ENCODE measurements at regions not wholly inside any gene's neighbourhood (a gene's known extent, or its start where the extent isn't known, plus 50 kb on each side); places are given as distances from the start of the nearest gene placed in this dataset.
"Not testable (repeated sequence)": the region's sequence is repeated elsewhere in the genome, so short reads cannot be mapped to it uniquely, and the experiment has no call there.

DNA sequence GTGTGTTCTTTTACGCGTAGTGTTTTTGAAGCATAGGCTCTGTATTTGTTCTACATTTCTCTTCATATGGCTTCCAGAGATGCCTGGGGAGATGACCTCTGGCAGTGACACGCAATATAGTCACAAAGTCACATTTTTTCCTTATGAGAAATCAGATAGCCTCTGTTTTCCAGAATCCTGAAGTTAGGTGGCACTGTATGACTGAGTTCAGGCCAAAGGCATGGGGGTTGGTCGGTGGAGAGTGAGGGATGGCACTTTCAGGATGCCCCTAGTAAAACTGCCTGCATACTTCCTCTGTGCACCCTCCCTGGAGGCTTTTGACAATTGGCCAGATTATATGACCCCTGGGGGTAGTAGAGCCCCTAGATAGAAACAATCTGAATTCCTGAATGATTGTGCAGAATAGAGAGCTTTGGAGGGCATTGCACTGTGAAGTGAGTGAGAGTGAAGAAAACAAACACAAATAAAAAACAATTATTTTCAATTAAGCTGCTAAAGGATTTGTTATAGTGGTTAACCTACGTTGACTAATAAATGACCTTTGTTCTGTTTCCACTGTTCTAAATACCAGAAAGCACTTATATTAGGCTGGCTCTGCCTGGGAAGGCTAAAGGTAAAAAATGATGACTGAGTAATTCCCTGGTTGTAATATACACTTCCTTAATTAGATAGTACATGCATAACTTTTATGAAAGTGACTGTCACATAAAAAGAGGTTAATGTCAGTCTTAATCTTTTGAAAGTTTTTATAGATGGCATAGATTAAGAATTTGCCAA lies 1660.8 kb downstream of the PLA2G4A start:
- no peak for DNase-seq (ENCODE audit: low read depth in 2 of 3, low spot score in 1 of 3)

DNA sequence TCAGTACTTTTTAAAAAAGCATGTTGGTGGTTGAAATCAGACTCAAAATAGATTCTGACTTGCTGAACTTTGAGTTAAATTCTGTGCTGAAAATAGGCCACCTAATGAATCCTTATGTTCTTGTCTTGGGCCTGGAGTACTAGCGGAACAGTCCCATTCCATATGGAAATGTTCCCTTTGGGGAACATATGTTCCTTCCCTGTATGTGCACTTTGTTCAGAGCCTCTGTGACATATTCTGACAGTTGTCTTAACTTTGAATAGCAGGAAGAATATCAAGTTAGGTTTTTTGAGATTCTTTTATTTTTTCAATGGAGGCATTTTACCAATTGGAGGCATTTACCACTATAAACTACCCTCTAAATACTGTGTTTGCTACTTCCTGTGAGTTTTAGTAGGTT lies 1667.8 kb downstream of the PLA2G4A start:
- no peak for DNase-seq (ENCODE audit: low read depth in 2 of 3, low spot score in 1 of 3)

DNA sequence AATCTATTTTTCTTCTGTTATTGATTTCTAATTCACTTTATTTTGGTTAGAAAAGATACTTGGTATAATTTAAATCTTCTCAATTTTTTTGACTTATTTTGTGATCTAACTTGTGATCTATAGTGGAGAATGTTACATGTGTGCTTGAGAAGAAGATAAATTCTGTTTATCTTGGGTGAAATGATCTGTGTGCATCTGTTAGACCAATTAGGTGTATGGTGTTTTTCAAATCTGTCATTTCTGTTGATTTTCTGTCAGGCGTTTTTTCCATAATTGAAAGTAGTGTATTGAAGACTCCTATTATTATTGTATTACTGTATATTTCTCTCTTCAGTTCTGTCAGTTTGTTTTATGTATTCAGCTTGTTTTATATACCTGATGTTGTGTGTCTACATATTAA lies 1668.3 kb downstream of the PLA2G4A start:
- no peak for DNase-seq (ENCODE audit: low read depth in 2 of 3, low spot score in 1 of 3)

DNA sequence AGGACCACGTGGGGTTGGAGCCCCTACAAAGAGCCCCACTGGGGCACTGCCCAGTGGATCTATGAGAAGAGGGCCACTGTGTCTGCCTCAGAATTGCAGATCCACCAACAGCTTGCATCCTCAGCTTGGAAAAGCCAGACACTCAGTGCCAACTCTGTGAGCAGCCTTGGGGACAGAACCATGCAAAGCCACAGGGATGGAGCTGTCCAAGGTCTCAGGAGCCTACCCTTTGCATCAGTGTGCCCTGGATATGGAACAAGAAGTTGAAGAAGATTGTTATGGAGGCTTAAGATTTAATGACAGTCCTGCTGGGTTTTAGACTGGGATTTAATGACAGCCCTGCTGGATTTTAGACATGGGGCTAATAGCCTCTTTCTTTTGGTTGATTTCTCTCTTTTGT lies 1670.9 kb downstream of the PLA2G4A start:
- no peak for DNase-seq (ENCODE audit: low read depth in 2 of 3, low spot score in 1 of 3)

DNA sequence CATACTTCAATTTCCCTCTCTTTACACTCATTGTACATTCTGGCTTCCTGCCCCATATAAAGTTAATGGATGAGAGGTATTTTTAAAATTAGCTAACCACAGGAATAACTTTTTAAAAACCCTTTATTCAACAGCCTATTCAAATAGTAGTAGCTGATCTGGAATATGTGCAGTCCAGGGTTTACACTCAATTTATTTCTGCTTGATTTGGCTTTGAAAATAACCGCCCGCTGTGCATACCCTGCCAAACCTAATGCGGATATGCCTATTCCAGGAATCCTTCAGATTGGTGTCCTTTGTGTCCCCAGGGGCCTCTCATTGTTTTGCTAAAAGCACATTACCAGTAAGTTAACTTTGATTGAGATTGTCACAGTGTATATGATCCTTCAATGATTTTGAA lies 1686.2 kb downstream of the PLA2G4A start:
- DNase-seq (ENCODE audit: low read depth in 2 of 3, low spot score in 1 of 3): no peak

DNA sequence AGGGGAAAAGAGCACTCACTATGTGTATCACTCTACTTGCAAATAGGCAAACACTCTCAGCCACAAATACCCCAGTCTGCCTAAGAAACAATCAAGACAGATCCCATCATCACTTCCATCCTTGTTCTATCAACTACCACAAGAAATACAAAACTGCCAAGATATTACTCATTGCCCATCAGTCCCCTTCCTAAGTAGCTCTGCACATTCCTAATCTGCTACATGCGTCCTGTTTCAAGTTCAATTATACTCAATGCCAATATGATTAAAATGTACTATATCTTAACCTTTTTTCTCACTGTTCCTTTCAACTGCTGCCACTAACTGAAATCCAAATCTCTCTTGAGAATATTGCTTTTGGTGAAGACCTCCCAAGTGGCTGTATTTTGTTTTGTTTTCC lies 1688.4 kb downstream of the PLA2G4A start:
- DNase-seq (ENCODE audit: low read depth in 2 of 3, low spot score in 1 of 3): no peak

DNA sequence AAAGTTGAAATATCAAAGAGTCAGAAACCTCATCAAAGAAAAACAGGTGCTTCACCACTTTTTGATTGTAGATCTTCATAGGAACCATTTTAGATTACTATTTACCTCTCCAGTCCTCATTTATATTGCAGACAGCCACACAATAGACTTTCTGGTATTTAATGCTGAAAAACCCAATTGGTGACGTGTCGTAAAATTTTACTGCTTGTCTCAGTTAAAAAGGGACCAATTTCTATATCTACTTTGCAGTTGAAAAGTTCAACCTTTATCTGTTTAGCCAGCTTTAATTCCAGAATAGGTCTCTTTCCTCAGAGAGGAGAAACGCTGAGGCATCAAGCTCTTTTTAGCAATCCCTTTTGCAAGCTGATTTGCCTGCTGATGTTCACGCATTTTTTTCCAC lies 1722.4 kb downstream of the PLA2G4A start:
- no peak for DNase-seq (ENCODE audit: low read depth in 2 of 3, low spot score in 1 of 3)

DNA sequence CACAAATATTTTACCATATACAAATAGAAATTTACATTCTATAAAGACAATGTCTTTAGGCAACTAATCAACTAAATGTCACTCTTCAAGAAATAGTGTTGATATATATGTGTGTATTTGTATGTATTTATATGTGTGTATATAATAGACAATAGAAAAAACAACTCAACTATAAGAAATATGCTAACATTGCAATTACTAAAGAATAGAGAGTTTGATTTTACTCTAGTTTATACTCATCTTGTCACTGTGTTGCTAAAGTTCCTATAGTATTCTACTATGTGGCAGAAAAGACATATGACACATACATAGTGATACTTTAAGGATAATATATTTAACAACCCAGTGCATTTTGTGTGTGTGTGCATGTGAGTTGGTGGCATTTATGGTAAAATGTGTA lies 1728.3 kb downstream of the PLA2G4A start:
- no peak for DNase-seq (ENCODE audit: low read depth in 2 of 3, low spot score in 1 of 3)

DNA sequence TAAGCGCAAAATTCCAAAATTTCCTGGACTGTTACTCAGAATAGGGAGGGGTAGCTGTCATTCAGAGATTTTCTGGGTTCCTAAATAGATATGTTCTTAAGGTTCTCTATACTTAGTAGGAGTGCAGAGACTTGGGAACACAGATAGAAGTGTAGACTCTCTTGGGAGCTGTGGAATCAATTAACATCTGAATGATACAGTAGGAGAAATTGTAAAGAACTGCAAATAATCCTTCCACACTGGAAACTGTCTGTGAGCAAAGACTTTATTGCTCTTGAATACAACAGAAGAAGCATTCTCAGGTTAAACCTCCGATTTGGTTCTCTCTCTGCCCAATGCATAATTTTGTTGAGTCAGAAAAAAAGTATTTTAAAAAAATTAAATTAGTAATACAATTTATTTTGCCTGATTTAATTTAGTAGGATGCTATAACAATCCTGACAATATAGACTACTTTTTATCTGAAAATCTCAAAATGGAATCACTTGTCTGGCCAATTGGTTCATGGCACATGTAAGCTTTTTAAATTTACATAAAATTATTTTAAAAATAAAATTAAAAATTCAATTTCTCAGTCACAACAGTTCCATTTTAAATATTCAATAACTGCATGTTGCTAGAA lies 1754.3 kb downstream of the PLA2G4A start:
- DNase-seq (ENCODE audit: low read depth in 2 of 3, low spot score in 1 of 3): no peak

DNA sequence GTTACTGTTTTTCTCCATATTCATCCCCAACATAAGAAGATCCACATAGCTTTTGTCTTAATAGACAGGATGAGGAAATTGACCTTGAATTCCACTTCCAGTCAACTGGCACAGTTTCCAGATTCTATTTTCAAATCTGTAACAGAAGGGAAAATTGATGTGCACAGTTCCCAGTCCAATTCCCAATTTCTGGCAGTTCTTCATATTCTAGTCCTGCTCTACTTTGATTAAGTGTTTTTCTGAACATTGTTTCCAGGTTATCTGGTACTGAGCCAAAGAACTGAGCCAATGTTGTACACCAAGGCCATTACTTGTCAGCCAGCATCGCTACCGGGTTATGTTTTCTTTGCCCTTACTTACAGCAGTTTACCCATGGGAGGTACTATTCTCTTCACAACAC lies 1755.4 kb downstream of the PLA2G4A start:
- no peak for DNase-seq (ENCODE audit: low read depth in 2 of 3, low spot score in 1 of 3)

DNA sequence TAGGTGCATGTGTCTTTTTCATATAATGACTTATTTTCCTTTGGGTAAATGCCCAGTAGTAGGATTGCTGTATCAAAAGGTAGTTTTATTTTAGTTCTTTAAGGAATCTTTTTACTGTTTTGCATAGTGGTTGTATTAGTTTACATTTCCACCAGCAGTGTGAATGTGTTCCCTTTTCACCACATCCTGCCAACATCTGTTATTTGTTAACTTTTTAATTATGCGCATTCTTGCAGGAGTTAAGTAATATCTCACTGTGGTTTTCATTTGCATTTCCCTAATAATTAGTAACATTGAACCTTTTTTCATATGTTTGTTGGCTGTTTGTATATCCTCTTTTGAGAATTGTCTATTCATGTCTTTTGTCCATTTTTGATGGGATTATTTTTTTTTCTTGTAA lies 1761.9 kb downstream of the PLA2G4A start:
- DNase-seq (ENCODE audit: low read depth in 2 of 3, low spot score in 1 of 3): no peak

DNA sequence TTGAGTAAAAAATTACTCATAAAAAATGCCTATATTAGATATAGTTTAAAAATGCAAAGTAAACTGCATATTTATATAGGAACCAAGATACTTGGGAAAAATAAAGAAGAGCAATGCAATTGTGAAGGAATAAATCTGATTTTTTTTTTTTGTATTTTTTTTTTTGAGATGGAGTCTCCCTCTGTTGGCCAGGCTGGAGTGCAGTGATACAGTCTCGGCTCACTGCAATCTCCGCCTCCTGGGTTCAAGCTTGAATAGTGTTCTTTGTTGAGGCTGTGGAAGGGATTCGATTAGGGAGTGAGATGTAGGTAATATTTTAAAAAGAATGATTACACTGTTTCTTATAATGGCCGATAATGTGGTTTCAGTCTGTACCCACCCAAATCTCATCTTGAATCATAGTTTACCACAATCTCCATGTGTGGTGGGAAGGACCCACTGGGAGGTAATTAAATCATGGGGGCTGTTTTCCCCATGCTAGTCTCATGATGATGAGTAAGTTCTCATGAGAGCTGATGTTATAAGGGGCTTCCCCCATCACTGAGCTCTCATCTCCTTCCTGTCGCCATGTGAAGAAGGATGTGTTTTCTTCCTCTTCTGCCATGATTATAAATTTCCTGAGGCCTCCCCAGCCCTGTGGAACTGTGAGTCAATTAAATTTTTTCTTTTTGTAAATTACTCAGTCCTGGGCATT lies 1765.9 kb downstream of the PLA2G4A start:
- DNase-seq (ENCODE audit: low read depth in 2 of 3, low spot score in 1 of 3): no peak

DNA sequence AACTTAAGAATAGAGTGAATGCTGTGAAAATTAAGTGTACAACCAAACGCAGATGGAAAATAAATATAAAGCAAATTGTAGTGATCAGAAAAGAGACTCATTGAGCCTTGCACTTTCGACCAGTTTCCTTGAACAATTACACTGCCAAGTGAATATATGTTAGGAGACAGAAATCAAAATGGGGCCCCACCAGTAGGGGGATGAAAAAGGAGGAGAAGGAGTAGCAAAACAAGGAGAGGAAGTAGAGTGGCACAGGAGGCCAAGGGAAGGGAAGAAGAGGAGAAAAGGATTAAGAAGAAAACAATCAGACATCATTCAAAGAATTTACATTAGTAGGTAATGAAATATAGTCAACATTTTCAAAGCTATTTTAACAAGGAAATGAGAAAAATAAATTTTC lies 1770.6 kb downstream of the PLA2G4A start:
- DNase-seq (ENCODE audit: low read depth in 2 of 3, low spot score in 1 of 3): no peak

DNA sequence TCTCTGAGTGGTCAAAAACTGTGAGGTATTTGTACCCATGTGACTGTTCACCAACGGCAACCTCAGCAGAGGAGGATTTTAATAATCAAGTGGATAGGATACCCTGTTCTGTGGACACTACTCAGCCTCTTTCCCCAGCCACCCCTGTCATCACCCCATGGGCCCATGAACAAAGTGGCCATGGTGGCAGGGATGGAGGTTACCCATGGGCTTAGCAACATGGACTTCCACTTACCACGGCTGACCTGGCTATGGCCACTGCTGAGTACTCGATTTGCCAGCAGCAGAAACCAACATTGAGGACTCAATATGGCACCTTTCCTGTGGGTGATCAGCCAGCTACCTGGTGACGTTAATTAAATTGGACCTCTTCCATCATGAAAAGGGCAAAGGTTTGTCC lies 1782.7 kb downstream of the PLA2G4A start:
- DNase-seq (ENCODE audit: low read depth in 2 of 3, low spot score in 1 of 3): no peak

DNA sequence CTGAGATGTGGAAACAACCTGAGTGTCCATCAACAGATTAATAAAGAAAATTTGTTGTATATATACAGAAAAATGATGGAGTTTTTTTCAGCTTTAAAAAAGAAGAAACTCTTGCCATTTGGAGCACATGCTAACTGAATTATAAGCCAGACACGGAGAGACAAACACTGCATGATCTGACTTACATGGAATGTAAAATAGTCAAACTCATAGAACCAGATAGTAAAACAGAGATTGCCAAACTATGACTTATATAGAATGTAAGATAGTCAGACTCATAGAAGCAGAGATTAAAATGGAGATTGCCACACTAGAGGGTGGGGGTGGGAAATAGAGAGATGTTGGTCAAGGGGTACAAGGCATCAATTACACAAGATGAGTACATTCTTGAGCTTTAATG lies 1786.6 kb downstream of the PLA2G4A start:
- no peak for DNase-seq (ENCODE audit: low read depth in 2 of 3, low spot score in 1 of 3)

DNA sequence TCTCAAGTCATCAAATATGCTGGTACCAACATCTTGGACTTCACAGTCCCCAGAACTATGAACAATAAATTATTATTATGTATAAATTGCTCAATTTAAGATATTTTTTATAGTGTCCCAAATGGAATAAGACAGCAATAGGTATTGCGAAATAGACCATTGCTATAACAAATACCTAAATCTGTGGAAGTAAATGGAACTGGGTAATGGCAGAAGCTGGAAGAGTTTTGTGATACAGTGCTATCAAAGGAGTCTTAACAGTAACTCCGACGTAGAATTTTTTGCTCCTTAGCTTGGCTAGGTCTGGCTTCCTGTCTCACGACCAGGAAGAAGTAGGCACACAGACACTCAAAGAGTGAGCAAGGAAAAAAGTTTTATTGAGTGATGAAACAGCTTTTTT lies 1791.5 kb downstream of the PLA2G4A start:
- no peak for DNase-seq (ENCODE audit: low read depth in 2 of 3, low spot score in 1 of 3)

DNA sequence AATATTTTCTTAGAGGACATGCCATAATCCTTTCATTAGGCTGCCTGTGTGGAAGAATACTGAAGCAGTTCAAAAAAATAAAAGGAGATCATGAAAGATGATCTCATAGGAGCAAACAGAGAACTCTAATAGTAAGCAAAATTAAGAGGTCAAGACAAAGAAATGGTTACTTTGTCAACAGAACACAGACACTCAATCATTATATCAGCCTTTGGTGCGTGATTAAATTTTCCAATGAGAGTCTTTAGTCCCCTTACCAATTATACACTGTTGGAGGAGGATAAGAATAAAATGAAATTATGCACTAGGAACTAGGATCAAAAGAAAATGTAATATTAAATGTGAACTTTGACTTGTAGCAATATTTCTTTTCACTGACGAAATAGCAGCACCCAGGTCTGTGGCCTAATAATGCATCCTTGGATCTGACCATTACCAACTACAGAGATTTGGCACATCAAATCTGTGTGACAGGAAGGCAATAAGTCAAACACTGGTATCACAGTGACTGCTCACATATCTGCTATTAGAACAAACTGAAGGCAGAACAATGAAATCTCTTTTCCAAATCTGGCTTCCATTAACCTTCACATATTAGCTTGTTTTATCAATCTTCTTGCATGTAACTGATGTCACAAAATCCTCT lies 1812.9 kb downstream of the PLA2G4A start:
- no peak for DNase-seq (ENCODE audit: low read depth in 2 of 3, low spot score in 1 of 3)

DNA sequence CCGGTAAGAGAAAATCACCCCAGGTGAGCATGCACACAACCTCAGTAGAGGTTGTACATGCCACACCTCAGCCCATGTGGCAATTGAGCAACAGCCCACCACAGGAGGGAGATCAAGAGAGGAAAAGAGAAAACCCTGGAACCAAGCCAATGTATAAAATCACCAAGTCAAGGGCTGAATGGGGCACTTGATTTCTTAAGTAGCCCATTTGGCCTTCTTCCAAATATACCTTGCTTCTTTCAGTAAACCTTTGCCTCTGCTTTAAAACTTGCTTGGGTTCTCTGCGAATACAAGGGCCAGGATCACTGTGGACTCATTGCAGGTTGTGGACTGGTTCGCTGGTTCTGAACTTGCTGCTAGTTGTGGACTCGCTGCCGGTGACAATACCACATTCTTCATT lies 1814.0 kb downstream of the PLA2G4A start:
- DNase-seq (ENCODE audit: low read depth in 2 of 3, low spot score in 1 of 3): no peak

DNA sequence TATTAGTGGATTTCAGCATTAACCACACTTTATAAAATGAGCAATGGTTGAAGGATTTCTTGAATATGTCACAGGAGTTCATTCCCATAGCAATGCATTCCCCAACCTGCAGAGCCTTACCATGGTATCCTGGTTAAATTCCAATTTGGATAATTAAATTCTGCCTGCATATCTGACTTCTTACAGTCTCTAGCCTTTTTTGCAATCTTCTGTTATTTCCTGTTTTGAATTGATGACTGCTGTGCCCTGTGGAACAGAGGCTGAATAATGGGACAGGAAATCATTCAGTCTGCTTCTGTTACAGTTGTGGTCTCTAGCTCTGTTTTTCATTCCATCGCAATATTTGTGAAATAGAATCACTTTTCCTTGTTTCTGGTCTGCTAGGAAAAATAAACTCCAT lies 1823.9 kb downstream of the PLA2G4A start:
- no peak for DNase-seq (ENCODE audit: low read depth in 2 of 3, low spot score in 1 of 3)

DNA sequence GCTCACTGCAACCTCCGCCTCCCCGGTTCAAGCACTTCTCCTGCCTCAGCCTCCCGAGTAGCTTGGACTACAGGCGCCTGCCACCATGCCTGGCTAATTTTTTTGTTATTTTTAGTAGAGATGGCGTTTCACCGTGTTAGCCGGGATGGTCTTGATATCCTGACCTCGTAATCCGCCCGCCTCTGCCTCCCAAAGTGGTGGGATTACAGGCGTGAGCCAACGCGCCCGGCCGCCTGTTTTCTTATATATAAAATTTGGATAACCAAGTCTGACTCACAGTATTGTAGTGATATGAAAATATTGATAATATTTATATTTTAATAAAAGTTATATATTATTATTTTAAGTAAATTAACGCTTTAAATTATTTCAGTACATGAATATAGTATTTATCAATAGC lies 1821.7 kb downstream of the BRINP3 start:
- DNase-seq (ENCODE audit: low read depth in 2 of 3, low spot score in 1 of 3): not testable (repeated sequence)

DNA sequence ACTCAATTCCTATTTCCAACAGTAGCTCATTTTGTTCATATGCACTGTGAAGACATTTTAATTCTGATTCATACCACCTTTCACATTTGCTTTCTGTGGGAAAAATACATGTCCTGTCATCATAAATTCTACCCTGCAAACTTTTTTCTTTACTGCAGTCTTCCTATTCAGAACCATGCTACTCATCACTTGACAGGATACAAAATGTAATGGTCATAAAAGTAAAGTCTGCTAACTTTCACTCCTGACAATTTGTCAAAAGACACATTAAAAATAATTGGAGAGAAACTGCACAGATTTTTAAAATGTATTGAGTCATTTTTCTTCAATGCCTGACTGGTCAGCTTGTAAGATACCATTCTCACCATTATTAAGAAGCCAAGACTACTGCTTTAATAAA lies 1817.1 kb downstream of the BRINP3 start:
- DNase-seq (ENCODE audit: low read depth in 2 of 3, low spot score in 1 of 3): no peak

DNA sequence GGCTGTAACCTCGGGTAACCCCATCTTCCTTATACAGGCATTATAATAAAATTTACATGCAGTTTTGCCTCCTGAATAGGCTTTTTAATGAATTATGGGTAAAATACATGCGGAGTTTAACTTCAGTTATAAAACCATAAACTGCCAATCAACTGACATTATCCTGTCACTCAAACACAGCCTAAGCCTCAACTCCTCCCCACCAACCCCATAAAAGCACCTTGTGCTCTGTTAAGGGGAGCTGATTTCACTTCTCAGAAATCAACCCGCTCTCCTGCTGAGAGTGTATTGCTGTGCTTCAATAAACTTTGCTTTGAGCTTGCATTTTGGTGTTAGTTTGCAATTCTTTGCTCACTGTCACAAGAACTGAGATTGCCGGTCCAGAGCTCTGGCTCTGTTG lies 1812.2 kb downstream of the BRINP3 start:
- DNase-seq (ENCODE audit: low read depth in 2 of 3, low spot score in 1 of 3): no peak

Measured in stimulated activated CD4-positive, alpha-beta T cell treated with anti-CD3 and anti-CD28 coated beads, Interleukin-12 subunit alpha, Interleukin-12 subunit beta, amount 100 ng/mL, for 48 hours (primary cell).